ENCODE measurements at regions not wholly inside any gene's neighbourhood (a gene's known extent, or its start where the extent isn't known, plus 50 kb on each side); places are given as distances from the start of the nearest gene placed in this dataset.

GRCh38 chr5:30040488-30041118, 1152.9 kb upstream of the CDH6 start:
- WGBS (ENCODE audit: low lambda C conversion rate): 3% methylated on average over 6 of the region's 6 CpGs
- ChIA-PET CTCF (interaction anchor here (0.6 to 2.7 kb wide), 33 partner anchors 9 to 1233 kb away, joined by 3 to 32 read pairs (median 4); no protein-coding TSS in a partner anchor), POLR2A (no interaction called here)
- H3K27me3 ChIP-seq (ENCODE audit: insufficient read depth): no peaks in the 10 kb centered on the region
- no peak overlapping the region for H3K9ac ChIP-seq
- no peak overlapping the region for H3K27ac ChIP-seq (ENCODE audit: low read depth in 2 of 2, low read length in 1 of 2)
- H4K20me1 ChIP-seq (ENCODE audit: insufficient read depth): no peaks in the 10 kb centered on the region
- TF ChIP-seq, protein P1, sequence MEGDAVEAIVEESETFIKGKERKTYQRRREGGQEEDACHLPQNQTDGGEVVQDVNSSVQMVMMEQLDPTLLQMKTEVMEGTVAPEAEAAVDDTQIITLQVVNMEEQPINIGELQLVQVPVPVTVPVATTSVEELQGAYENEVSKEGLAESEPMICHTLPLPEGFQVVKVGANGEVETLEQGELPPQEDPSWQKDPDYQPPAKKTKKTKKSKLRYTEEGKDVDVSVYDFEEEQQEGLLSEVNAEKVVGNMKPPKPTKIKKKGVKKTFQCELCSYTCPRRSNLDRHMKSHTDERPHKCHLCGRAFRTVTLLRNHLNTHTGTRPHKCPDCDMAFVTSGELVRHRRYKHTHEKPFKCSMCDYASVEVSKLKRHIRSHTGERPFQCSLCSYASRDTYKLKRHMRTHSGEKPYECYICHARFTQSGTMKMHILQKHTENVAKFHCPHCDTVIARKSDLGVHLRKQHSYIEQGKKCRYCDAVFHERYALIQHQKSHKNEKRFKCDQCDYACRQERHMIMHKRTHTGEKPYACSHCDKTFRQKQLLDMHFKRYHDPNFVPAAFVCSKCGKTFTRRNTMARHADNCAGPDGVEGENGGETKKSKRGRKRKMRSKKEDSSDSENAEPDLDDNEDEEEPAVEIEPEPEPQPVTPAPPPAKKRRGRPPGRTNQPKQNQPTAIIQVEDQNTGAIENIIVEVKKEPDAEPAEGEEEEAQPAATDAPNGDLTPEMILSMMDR (IDR thresholded peaks at IDR 0.05): peak; percentile 81
- no peak for TF ChIP-seq GABPA (IDR thresholded peaks at IDR 0.05; ENCODE audit: low read depth)
- no peak for TF ChIP-seq YY1 (IDR thresholded peaks at IDR 0.05; ENCODE audit: low read depth)
- TF ChIP-seq EP300 (IDR thresholded peaks at IDR 0.05; ENCODE audit: borderline replicate concordance in 1 of 2, low read depth in 1 of 2, low read length in 1 of 2): no peak
- no peak for TF ChIP-seq RFX5 (IDR thresholded peaks at IDR 0.05; ENCODE audit: low read length)
- peak; percentile 52 for TF ChIP-seq SMC3 (IDR thresholded peaks at IDR 0.05; ENCODE audit: low read depth, low read length)
- TF ChIP-seq RAD21 (IDR thresholded peaks at IDR 0.05; ENCODE audit: low read length): peak; percentile 82
- no peaks in the 10 kb centered on the region for H3K79me2 ChIP-seq (ENCODE audit: insufficient read depth)
- no peaks in the 10 kb centered on the region for H3K36me3 ChIP-seq (replicated peaks in 1 of 2; ENCODE audit: control insufficient read depth in 1 of 2, insufficient read depth in 2 of 2, low read length in 1 of 2)
- H2AFZ ChIP-seq (ENCODE audit: low read depth): peak overlapping the region; percentile 64; the same call in 1 of the 2 replicates
- H3K4me1 ChIP-seq (ENCODE audit: control insufficient read depth in 1 of 2, insufficient read depth in 2 of 2, low read depth in 1 of 2, low read length in 1 of 2): peaks cover 0 to 4% of the 10 kb centered on the region in 2 experiments; a peak in 1 of 4 replicates
- no peak overlapping the region for H3K4me2 ChIP-seq
- H3K9me3 ChIP-seq: no peaks in the 10 kb centered on the region
- no peaks in the 10 kb centered on the region for H3F3A ChIP-seq (replicated peaks; ENCODE audit: insufficient read depth)
- H3K4me3 ChIP-seq (ENCODE audit: low read depth in 2 of 2, low read length in 1 of 2): no peak overlapping the region; a peak in 1 of 4 replicates
- H3K9me2 ChIP-seq: no peaks in the 10 kb centered on the region
- peak; percentile 50 for DNase-seq

- Histone ChIP-seq H3K4me2 (no peak overlapping the region), H3K4me1 (ENCODE audit: control insufficient read depth in 1 of 2, insufficient read depth in 2 of 2, low read depth in 1 of 2, low read length in 1 of 2) (peaks cover 0 to 4% of the 10 kb centered on the region in 2 experiments; a peak in 1 of 4 replicates), H3K36me3 (replicated peaks in 1 of 2; ENCODE audit: control insufficient read depth in 1 of 2, insufficient read depth in 2 of 2, low read length in 1 of 2) (no peaks in the 10 kb centered on the region), H4K20me1 (ENCODE audit: insufficient read depth) (no peaks in the 10 kb centered on the region), H3K9ac (no peak overlapping the region), H3F3A (replicated peaks; ENCODE audit: insufficient read depth) (no peaks in the 10 kb centered on the region), H3K79me2 (ENCODE audit: insufficient read depth) (no peaks in the 10 kb centered on the region), H3K9me2 (no peaks in the 10 kb centered on the region), H2AFZ (ENCODE audit: low read depth) (no peak overlapping the region), H3K27ac (ENCODE audit: low read depth in 2 of 2, low read length in 1 of 2) (no peak overlapping the region), H3K9me3 (no peaks in the 10 kb centered on the region), H3K27me3 (ENCODE audit: insufficient read depth) (no peaks in the 10 kb centered on the region), H3K4me3 (ENCODE audit: low read depth in 2 of 2, low read length in 1 of 2) (no peak overlapping the region)
- no peak for DNase-seq
- ChIA-PET POLR2A (no interaction called here), CTCF (interaction anchor here (1.2 to 2.7 kb wide), 4 partner anchors 11 to 1188 kb away, joined by 4 to 32 read pairs (median 11); no protein-coding TSS in a partner anchor)
- TF ChIP-seq, protein P2, sequence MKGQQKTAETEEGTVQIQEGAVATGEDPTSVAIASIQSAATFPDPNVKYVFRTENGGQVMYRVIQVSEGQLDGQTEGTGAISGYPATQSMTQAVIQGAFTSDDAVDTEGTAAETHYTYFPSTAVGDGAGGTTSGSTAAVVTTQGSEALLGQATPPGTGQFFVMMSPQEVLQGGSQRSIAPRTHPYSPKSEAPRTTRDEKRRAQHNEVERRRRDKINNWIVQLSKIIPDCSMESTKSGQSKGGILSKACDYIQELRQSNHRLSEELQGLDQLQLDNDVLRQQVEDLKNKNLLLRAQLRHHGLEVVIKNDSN (IDR thresholded peaks at IDR 0.05; ENCODE audit: borderline replicate concordance, low read depth): no peak
- TF ChIP-seq, protein P1 (IDR thresholded peaks at IDR 0.05): no peak
- TF ChIP-seq SMC3 (IDR thresholded peaks at IDR 0.05; ENCODE audit: low read depth, low read length) (no peak), FOSL2 (IDR thresholded peaks at IDR 0.05; ENCODE audit: borderline replicate concordance, low read depth) (no peak), RXRA (IDR thresholded peaks at IDR 0.05; ENCODE audit: borderline replicate concordance, low read depth) (no peak), YY1 (IDR thresholded peaks at IDR 0.05; ENCODE audit: low read depth) (no peak), RCOR1 (IDR thresholded peaks at IDR 0.05; ENCODE audit: low read length) (no peak), NRF1 (IDR thresholded peaks at IDR 0.05; ENCODE audit: low read depth, low read length) (no peak), GATA2 (CRISPR knock-in tag; IDR thresholded peaks at IDR 0.05) (no peak), RAD21 (IDR thresholded peaks at IDR 0.05; ENCODE audit: low read length) (no peak), MEF2A (IDR thresholded peaks at IDR 0.05; ENCODE audit: borderline replicate concordance, low read depth) (no peak), IRF3 (IDR thresholded peaks at IDR 0.05; ENCODE audit: low read depth, low read length) (no peak), FOXJ3 (CRISPR knock-in tag; IDR thresholded peaks at IDR 0.05) (no peak), MAX (IDR thresholded peaks at IDR 0.05; ENCODE audit: low read depth) (no peak), SIN3A (IDR thresholded peaks at IDR 0.05; ENCODE audit: borderline replicate concordance, low read depth, low read length) (no peak)
Measured at GRCh38 chr5:30039379-30039778, 1154.1 kb upstream of the CDH6 start.

All from SK-N-SH (cell line).